T-helper 22 cell (primary cell): ENCODE measurements at regions not wholly inside any gene's neighbourhood (a gene's known extent, or its start where the extent isn't known, plus 50 kb on each side); places are given as distances from the start of the nearest gene placed in this dataset.
"Not testable (repeated sequence)": the region's sequence is repeated elsewhere in the genome, so short reads cannot be mapped to it uniquely, and the experiment has no call there.

Source experiments
- DNase-seq: peaks from one replicate; pipeline ENCODE4 v3.0.0-alpha.2; 2020; ENCODE audit warnings: low read depth

DNA sequence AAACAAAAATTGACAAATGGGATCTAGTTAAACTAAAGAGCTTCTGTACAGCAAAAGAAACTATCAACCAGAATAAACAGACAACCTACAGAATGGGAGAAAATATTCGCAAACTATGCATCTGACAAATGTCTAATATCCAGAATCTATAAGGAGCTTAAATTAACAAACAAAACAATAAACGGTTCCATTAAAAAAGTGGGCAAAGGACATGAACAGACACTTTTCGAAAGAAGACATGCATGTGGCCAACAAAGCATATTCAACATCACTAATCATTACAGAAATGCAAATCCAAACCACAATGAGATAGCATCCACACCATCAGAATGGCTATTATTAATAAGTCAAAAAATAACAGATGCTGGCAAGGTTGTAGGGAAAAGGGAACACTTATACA is 50.5 kb upstream of the MED13L start:
- not testable (repeated sequence) for DNase-seq

DNA sequence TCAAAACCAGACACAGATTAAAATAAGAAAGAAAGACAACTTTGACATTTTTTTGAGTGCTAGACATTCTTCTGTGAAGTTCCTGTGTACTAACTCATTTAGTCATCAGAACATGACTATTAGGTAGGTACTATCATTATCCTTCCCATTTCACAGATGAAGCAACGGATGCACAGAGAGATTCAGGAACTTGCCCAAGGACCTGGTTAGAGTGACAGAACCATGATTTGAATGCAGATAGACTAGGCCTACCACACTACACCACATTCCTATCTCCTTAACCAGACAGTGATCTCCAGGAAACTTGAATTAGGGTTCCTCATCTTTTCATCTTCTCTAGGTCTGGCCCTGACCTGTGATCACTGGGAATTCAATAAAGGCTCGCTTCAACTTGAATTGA is 54.4 kb upstream of the MED13L start:
- DNase-seq = no peak

DNA sequence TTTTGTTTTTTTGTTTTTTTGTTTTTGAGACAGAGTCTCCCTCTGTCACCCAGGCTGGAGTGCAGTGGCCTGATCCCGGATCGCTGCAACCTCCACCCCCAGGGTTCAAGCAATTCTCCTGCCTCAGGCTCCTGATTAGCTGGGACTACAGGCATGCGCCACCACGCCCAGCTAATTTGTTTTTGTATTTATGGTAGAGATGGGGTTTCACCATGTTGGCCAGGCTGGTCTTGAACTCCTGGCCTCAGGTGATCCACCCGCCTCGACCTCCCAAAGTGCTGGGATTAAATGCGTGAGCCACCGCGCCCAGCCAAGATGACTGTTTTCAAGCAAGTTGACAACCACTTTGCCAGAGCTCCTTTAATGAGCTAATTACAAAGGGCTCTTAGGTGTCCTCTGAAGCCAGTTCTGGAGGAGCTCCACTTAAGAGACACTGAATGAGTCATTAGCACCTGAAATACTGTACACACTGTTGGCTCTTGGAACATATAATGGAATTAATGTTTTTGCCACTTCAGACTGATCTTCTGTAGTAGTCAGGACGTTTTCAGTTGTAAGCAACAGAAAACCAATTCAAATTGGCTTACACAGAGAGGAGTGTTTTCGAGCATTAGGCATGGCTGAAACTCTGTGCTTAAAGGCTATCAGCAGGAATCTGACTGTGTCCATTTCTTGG is 55.4 kb upstream of the MED13L start:
- DNase-seq = no peak

DNA sequence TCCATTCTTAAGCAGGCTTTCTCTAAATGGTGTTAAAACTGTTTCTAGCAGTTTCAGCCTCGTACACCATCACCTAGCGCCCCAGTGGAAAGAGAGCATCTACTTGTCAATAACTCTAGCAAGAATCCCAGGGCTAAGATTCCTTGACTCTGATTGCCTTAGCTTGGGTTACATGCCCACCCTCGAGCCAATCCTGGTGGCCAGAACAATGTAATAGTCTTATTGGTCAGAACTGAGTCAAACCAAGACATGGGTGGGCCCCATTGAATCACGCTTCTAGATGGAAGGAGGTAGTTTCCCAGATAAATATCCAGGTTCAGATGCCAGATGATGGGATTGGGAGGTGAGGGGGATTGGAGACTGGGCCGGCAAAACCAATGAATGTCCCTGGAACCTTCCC is 55.9 kb upstream of the MED13L start:
- no peak for DNase-seq

- DNase-seq = no peak
These were observed 59.1 kb upstream of the MED13L start for GRCh38 chr12:116336542-116337065.

DNA sequence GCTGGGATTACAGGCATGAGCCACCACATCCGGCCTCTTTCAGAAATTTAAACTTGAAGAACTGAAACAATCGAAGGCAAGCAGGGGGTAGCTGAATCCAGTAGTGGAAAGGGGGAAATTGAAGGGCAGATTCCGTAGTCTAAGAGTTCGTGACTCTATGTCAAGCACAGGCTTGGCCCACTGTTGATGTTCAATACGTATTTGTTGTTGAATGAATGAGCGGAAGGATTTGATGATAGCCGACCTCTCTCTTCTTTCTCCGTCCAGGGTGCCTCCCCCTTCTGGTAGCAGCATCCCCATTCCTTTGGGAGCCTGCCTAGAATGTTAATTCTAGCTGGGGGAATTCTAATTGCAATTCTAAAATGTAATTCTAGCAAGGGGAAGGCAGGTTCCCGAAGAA is 59.8 kb upstream of the MED13L start:
- no peak for DNase-seq

DNA sequence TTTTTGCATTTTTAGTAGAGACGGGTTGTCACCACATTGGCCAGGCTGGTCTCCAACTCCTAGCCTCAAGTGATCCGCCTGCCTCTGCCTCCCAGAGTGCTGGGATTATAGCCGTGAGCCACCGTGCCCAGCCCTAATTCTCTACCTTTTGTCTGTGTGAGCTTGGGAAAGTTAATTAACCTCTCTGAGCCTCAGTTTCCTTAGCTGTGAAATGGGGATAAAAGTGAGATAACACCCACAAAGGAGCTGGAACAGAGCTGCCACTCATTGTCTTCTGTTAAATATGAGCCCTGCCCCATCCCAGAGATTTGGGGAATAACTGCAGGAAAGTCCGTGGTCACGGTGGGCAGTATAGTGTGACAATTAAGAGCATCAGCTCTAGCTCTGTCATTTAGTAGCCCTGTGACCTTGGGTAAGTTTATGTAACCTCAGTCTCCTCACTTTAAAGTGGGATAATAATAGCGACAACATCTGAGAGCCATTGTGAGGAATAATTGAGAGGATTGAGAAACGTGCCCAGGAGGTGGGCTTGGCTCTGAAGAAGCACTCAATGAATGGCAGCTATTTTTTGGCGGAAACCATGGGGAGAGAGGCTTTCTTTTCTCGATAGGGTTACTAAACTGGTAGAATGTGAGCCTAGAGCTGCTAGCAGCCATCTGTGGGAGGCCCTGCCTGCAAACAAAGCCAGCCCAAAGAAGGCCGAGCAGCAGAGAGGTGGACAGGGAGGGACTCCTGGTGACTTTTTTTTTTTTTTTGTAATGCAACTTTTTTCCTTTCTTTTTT is 60.8 kb upstream of the MED13L start:
- no peak for DNase-seq

DNA sequence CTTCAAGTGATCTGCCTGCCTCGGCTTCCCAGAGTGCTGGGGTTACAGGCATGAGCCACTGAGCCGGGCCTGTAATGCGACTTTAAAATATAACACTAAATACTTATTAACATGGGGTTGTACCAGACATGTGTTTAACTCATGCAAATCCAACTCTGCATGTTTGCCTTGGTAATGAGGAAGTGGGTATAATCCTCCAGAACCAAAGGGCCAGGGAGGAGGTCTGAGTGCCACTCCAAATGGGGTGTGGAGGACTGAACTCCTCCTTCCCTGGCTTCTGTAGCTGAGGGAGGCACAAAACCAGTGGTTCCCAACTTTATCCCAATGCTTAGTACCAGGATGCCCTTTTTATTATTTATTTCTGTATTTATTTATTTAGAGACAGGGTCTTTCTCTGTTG is 61.6 kb upstream of the MED13L start:
- no peak for DNase-seq

- DNase-seq = no peak
These were observed 62.4 kb upstream of the MED13L start for GRCh38 chr12:116339800-116340371.

DNA sequence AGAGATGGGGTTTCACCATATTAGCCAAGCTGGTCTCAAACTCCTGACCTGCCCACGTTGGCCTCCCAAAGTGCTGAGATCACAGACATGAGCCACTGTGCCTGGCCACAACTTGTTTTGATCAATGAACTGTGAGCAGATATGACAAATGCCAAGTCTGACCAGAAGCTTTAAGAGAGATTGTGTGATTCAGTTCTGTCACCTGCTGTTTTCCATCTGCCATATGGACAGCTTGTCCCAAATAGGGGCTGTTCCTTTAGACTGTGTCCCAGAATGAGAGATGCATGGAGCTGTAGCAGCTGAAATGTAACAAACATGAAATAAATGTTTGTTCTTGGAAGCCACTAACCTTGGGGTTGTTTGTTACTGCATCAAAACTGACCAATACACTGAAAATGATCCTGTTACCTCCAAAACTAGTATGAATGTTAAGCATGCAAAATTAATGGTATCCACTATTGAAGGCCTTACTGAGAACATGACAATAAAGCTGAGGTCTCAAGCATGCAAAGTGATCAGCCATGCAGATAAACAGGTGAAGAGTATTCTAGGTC is 65.9 kb upstream of the MED13L start:
- DNase-seq = no peak

- DNase-seq = no peak
These were observed 68.7 kb upstream of the MED13L start for GRCh38 chr12:116346222-116346621.

DNA sequence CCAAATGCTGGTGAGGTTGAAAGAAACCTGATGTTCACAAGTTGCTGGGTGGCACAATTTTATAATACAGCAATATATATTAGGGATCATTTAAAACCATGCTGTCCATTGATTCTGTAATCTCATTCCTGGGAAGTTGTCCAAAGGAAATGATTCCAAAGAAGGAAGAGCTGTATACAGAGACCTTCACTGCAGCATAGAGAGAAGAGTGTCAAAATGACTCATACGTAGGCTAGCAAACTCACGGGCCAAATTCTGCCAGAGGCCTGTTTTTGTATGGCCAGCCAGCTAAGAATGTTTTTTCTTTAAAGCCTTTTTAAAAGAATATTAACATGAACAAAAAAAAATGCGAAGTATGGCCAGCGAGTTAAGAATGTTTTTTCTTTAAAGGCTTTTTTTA is 69.2 kb upstream of the MED13L start:
- no peak for DNase-seq

DNA sequence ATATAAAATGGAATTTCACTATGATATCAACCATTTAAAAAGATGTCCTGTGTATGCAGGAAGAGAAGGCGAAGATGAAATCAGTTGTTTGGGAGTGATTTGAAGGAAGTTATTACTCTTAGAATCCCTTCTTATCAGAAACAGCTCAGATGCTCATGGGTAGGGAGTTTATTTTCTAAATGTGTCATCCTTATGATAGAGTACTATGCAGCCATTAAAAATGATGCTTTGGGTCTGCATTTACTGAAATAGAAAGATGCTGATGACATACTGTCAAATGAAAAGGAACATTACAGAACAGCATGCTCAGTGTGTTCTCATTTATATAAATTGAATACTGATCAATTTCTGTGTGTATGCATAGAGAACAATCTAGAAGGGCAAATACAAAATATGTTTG is 69.8 kb upstream of the MED13L start:
- DNase-seq = no peak

GRCh38 chr12:116352315-116352835 is 74.9 kb upstream of the MED13L start:
- no peak for DNase-seq

GRCh38 chr12:116353958-116354357 is 76.5 kb upstream of the MED13L start:
- DNase-seq = no peak

DNA sequence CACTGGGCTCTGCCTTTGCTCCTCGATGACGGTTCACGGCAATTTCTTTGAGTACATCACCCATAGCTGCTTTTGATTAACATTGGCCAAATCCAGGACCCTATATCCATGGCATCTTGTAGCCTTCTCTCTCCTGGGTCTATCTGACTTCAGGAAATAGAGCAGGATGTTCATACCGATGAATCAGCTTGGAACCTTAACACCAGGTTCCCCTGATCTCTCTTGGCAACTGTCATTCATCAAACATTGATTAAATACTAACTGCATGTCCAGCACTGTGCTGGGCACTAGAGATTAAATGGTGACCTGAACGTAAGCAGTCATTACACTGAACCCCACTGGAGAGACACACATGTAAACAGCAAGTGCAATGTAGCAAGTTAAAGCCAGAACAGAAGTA is 77.0 kb upstream of the MED13L start:
- DNase-seq = no peak

DNA sequence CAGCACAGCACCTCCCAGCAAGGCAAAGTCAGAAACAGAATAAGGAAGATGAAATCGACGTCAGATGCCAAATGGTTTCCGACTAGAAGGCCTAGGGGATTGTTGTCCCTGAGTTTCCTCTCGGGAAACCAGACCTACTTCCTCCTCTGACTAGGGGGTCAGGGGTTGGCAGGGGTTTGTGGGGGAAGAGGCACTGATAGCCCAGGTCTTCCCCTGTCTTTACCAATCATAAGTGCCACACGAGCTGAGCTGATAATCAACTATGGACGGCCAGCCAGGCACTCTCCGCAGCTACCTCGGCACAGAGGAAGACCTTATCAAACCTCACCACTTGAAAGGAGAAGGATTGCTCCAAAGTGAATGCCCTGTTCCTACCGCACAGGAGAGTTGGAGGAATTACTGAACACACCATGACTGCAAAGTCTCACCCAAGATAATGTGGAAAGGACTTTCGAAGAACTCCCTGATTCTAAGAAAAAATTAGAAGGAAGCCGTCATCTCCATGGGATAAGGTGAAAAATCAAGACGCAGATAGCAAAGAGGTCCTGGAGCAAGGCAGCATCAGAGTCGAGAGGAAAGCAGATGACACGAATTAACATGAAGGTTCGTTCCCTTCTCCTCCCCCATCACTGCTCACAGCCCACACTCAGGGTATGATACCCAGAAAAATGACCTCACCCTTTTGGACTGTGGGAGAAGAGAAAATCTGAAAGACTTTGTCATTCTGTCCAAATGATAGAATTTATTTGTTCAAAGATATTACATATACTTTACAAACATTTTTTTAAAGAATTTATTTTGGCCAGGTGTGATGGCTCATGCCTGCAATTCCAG is 77.7 kb upstream of the MED13L start:
- no peak for DNase-seq

DNA sequence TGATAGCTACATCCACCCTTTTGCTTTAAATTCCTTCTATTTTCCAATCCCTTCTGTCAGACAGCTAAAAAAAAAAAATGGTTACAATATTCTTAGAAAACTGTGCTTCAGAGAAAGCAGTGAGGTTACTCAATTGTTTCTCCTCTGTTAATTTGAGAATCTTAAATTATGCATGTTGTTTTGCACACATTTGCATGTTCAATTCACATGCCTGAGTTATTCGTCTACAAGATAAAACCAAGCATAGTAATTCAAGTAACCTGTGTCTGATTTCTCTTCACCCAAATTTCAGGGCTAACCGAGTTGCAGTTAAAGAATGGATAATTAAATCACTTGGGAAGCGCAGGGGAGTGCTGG is 81.0 kb upstream of the MED13L start:
- DNase-seq = no peak

GRCh38 chr12:116358893-116359761 is 81.6 kb upstream of the MED13L start:
- peak; percentile 68 for DNase-seq

- DNase-seq = no peak
These were observed 83.3 kb upstream of the MED13L start for GRCh38 chr12:116360579-116361413.
